WI38 (cell line): ENCODE measurements at regions not wholly inside any gene's neighbourhood (a gene's known extent, or its start where the extent isn't known, plus 50 kb on each side); places are given as distances from the start of the nearest gene placed in this dataset.

Experiments used
- H3K4me3 ChIP-seq: 2 replicates; pipeline ENCODE4 v1.5.1; 2011; ENCODE audit warnings: low read depth, mild to moderate bottlenecking, control low read depth, low read length
- CTCF ChIP-seq: IDR thresholded peaks from 2 replicates; pipeline ENCODE4 v1.5.1; 2012; ENCODE audit warnings: low read depth, mild to moderate bottlenecking, control low read depth, low read length

- TF ChIP-seq CTCF = no peak
- H3K4me3 ChIP-seq = no peak overlapping the region
Observed at GRCh38 chr3:61452535-61453090, 108.8 kb upstream of the PTPRG start.

- no peak for TF ChIP-seq CTCF
- H3K4me3 ChIP-seq = no peak overlapping the region
Observed at GRCh38 chr3:61454006-61454585, 107.3 kb upstream of the PTPRG start.

- H3K4me3 ChIP-seq = no peak overlapping the region
- no peak for TF ChIP-seq CTCF
Observed at GRCh38 chr3:61454801-61455200, 106.6 kb upstream of the PTPRG start.

- no peak for TF ChIP-seq CTCF
- no peak overlapping the region for H3K4me3 ChIP-seq
Observed at GRCh38 chr3:61460636-61461035, 100.7 kb upstream of the PTPRG start.

GRCh38 chr3:61463191-61463590 is 98.2 kb upstream of the PTPRG start:
- no peak overlapping the region for H3K4me3 ChIP-seq
- TF ChIP-seq CTCF = no peak

GRCh38 chr3:61464518-61465140 is 96.7 kb upstream of the PTPRG start:
- no peak for TF ChIP-seq CTCF

GRCh38 chr3:61466357-61466756 is 95.0 kb upstream of the PTPRG start:
- no peak for TF ChIP-seq CTCF

More at GRCh38 chr3:61464518-61465140, 96.7 kb upstream of the PTPRG start:
- H3K4me3 ChIP-seq = no peak overlapping the region

More at GRCh38 chr3:61466357-61466756, 95.0 kb upstream of the PTPRG start:
- H3K4me3 ChIP-seq = no peak overlapping the region
